Esophagus muscularis mucosa (tissue), 3 donors: ENCODE measurements at regions not wholly inside any gene's neighbourhood (a gene's known extent, or its start where the extent isn't known, plus 50 kb on each side); places are given as distances from the start of the nearest gene placed in this dataset.

ENCODE experiments used
- CTCF ChIP-seq, 3 experiments: fragments of 200-600 bp in 2 of 3; fragments of 450-650 bp in 1 of 3; sonication (generic) in 2 of 3; IDR thresholded peaks; one replicate each; pipeline ENCODE4 v1.5.1; 2017 to 2019; ENCODE audit warnings: antibody characterized with exemption in 3 of 3, mild to moderate bottlenecking in 2 of 3, moderate library complexity in 1 of 3
- POLR2A ChIP-seq: fragments of 450-650 bp; IDR thresholded peaks from one replicate; pipeline ENCODE4 v1.6.1; 2017; ENCODE audit warnings: antibody characterized with exemption, moderate library complexity, mild to moderate bottlenecking, low read depth

- TF ChIP-seq CTCF (IDR thresholded peaks at IDR 0.05) (no peak), POLR2A (no peak)
Measured at GRCh38 chr17:79150035-79150733, 75.6 kb downstream of the ENGASE start.
